GM23248 (cell line): ENCODE measurements at regions not wholly inside any gene's neighbourhood (a gene's known extent, or its start where the extent isn't known, plus 50 kb on each side); places are given as distances from the start of the nearest gene placed in this dataset.

Source experiments
- EZH2 ChIP-seq: fragments of 200-600 bp; sonication (generic); IDR thresholded peaks from 2 replicates; pipeline ENCODE4 v1.6.1; 2018; ENCODE audit warnings: antibody characterized with exemption, mild to moderate bottlenecking; ENCODE audit not compliant: insufficient read depth, poor library complexity, severe bottlenecking
- EZH2phosphoT487 ChIP-seq: fragments of 200-600 bp; sonication (generic); IDR thresholded peaks from 2 replicates; pipeline ENCODE4 v1.6.1; 2018; ENCODE audit warnings: antibody characterized with exemption, moderate library complexity, mild to moderate bottlenecking, low read depth; ENCODE audit not compliant: insufficient read depth

- TF ChIP-seq EZH2, result no peak
- TF ChIP-seq EZH2phosphoT487, result no peak
These were observed 57.9 kb upstream of the CHCHD3 start for GRCh38 chr7:133139801-133140200.
